ENCODE measurements at regions not wholly inside any gene's neighbourhood (a gene's known extent, or its start where the extent isn't known, plus 50 kb on each side); places are given as distances from the start of the nearest gene placed in this dataset.

DNA sequence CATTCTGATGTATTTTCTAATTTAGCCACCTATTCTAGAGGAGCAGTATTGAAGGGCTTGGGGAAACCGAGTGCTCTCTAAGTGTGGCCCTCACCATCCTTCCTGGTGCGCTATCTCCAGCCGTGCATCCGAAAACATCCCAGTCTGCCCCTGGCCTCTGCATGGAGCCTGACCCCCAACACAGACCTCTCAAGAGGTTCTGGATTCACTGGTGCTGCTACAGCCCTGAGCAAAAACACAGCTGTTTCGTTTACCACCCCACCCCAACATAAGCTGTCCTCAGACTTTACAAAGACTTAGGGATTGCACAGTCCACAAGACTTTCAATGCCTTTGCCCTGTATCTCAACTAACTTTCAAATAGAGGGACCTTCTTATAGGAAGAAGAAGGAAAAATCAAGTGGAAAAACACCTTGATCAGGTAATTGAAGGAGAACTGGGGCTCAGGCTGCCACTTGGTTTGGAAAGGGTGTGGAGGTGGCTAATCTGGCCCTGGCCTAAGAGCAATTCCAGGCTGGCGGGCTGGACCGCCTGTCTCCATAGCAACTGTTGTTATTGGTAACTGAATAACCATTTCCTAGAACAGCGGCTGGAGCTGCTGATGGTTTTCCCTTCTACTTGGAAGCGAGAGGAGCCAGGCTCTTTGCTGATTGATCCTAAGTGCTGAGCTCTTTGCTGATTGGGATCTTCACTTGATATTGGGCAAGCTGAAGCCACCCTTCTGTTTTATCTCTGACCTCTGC lies 90.2 kb upstream of the TOX2 start:
- no peaks in the 10 kb centered on the region for H3K4me1 ChIP-seq
- H3K27ac ChIP-seq, result no peak overlapping the region
- no peaks in the 10 kb centered on the region for H3K27me3 ChIP-seq (ENCODE audit: insufficient read depth in 3 of 3, low read length in 2 of 3)
- no peak for DNase-seq
- TF ChIP-seq, protein P1, sequence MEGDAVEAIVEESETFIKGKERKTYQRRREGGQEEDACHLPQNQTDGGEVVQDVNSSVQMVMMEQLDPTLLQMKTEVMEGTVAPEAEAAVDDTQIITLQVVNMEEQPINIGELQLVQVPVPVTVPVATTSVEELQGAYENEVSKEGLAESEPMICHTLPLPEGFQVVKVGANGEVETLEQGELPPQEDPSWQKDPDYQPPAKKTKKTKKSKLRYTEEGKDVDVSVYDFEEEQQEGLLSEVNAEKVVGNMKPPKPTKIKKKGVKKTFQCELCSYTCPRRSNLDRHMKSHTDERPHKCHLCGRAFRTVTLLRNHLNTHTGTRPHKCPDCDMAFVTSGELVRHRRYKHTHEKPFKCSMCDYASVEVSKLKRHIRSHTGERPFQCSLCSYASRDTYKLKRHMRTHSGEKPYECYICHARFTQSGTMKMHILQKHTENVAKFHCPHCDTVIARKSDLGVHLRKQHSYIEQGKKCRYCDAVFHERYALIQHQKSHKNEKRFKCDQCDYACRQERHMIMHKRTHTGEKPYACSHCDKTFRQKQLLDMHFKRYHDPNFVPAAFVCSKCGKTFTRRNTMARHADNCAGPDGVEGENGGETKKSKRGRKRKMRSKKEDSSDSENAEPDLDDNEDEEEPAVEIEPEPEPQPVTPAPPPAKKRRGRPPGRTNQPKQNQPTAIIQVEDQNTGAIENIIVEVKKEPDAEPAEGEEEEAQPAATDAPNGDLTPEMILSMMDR (IDR thresholded peaks at IDR 0.05), result no peak
- 43 to 45% (median 44%) methylated on average over 9 of the region's 9 CpGs for WGBS, 3 donors
- intact Hi-C loops (cut with DNase I), result no loop called here
- H3K9me3 ChIP-seq, result no peaks in the 10 kb centered on the region
- H3K36me3 ChIP-seq (ENCODE audit: insufficient read depth in 1 of 2, low read depth in 1 of 2), result no peaks in the 10 kb centered on the region
- ATAC-seq, result no peak
- no peak overlapping the region for H3K4me3 ChIP-seq

DNA sequence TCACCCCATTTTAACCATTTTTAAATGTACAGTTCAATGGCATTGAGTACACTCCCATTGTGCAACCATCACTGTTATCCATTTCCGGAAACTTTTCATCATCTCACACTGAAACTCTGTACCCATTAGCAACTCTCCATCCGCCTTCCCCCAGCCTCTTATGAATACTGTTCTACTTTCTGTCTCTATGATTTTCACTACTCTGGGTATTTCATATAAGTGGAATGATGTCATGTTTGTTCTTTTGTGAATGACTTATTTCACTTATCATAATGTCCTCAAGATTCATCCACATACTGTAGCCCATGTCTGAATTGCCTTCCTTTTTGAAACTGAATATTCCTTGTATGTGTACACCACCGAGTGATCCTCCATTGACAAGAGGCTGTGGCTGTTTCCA lies 92.9 kb upstream of the TOX2 start:
- ATAC-seq (no peak), DNase-seq (no peak)
- intact Hi-C loops (cut with DNase I), result no loop called here
- no peaks in the 10 kb centered on the region for H3K36me3 ChIP-seq (ENCODE audit: insufficient read depth in 1 of 2, low read depth in 1 of 2)
- H3K9me3 ChIP-seq, result no peaks in the 10 kb centered on the region
- H3K27me3 ChIP-seq (ENCODE audit: insufficient read depth in 3 of 3, low read length in 2 of 3), result no peaks in the 10 kb centered on the region
- H3K4me3 ChIP-seq, result no peak overlapping the region
- H3K27ac ChIP-seq, result no peak overlapping the region
- 77 to 86% (median 79%) methylated on average over 3 of the region's 3 CpGs for WGBS, 3 donors
- TF ChIP-seq, protein P1 (IDR thresholded peaks at IDR 0.05), result no peak
- H3K4me1 ChIP-seq, result no peaks in the 10 kb centered on the region

DNA sequence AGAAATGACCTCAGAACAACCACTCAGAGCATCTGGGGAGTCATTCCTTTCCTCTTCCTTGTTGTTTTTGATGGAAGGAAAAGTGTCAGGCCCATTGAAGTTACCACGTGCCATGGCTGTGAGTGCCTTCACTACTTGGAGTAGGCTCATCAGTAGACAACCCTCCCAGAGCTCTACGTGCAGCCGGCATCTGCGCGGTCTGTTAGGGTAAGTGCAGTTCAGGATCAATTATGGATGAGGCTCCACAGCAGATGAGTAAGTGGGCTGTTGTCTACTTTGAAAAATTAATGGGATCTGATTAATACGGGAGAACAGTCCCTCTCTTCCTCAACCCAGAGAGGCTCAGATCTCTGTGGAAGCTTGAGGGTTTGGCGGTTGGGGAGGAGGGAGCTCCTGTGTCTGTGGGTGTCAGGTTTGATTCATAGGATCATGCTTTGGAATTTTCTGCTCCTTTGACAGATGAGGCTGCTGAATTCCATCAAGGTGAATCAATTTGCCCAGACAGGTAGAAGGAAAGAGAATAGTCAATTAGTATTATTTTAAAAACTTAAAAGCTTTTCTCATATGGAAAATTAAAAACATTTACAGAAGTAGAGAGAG lies 93.8 kb upstream of the TOX2 start:
- Histone ChIP-seq H3K4me1 (no peaks in the 10 kb centered on the region), H3K36me3 (ENCODE audit: insufficient read depth in 1 of 2, low read depth in 1 of 2) (no peaks in the 10 kb centered on the region), H3K9me3 (no peaks in the 10 kb centered on the region), H3K27me3 (ENCODE audit: insufficient read depth in 3 of 3, low read length in 2 of 3) (no peaks in the 10 kb centered on the region), H3K4me3 (no peak overlapping the region), H3K27ac (no peak overlapping the region)
- no peak for DNase-seq
- intact Hi-C loops (cut with DNase I), result no loop called here
- 83 to 85% (median 83%) methylated on average over 7 of the region's 7 CpGs for WGBS, 3 donors
- no peak for ATAC-seq
- TF ChIP-seq, protein P1 (IDR thresholded peaks at IDR 0.05), result no peak

DNA sequence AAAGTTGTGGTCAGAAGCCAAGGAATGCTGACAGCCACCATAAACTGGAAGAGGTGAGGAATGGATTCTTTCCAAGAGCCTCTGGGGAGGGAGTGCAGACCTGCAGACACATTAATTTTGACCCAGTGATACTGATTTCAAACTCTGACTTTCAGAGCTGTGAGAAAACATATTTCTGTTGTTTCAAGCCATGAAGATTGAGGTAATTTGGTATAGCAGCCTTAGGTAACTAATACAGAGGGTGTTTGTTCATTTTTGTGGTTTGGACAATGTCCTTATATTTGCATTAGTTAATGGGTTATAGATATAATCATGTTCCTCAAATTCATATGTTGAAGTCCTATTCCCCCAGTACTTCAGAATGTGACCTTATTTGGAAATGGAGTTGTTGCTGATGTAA lies 85.4 kb upstream of the GTSF1L start:
- TF ChIP-seq, protein P1 (IDR thresholded peaks at IDR 0.05), result no peak
- Histone ChIP-seq H3K27ac (no peak overlapping the region), H3K27me3 (ENCODE audit: insufficient read depth in 3 of 3, low read length in 2 of 3) (no peaks in the 10 kb centered on the region), H3K4me3 (no peak overlapping the region), H3K4me1 (no peaks in the 10 kb centered on the region), H3K9me3 (peaks cover 16% of the 10 kb centered on the region), H3K36me3 (ENCODE audit: insufficient read depth in 1 of 2, low read depth in 1 of 2) (no peaks in the 10 kb centered on the region)
- intact Hi-C loops (cut with DNase I), result no loop called here
- ATAC-seq, result no peak
- DNase-seq, result no peak
